ENCODE measurements at regions not wholly inside any gene's neighbourhood (a gene's known extent, or its start where the extent isn't known, plus 50 kb on each side); places are given as distances from the start of the nearest gene placed in this dataset.
A peak's percentile ranks its signal among the peaks of the same experiment; 100 is the strongest.
"Not testable (repeated sequence)": the region's sequence is repeated elsewhere in the genome, so short reads cannot be mapped to it uniquely, and the experiment has no call there.

GRCh38 chrX:45467537-45467936 is 266.9 kb upstream of the DIPK2B start:
- not testable (repeated sequence) for DNase-seq (ENCODE audit: low read depth in 2 of 3, low spot score in 2 of 3)

- not testable (repeated sequence) for DNase-seq (ENCODE audit: low read depth in 2 of 3, low spot score in 2 of 3)
These were observed 255.1 kb upstream of the DIPK2B start for GRCh38 chrX:45455732-45456131.

GRCh38 chrX:45454290-45454689 is 253.6 kb upstream of the DIPK2B start:
- no peak for DNase-seq (ENCODE audit: low read depth in 2 of 3, low spot score in 2 of 3)

- DNase-seq (ENCODE audit: low read depth in 2 of 3, low spot score in 2 of 3) = no peak
These were observed 249.3 kb upstream of the DIPK2B start for GRCh38 chrX:45449982-45450381.

- no peak for DNase-seq (ENCODE audit: low read depth in 2 of 3, low spot score in 2 of 3)
These were observed 247.3 kb upstream of the DIPK2B start for GRCh38 chrX:45447995-45448394.

GRCh38 chrX:45447331-45447730 is 246.7 kb upstream of the DIPK2B start:
- DNase-seq (ENCODE audit: low read depth in 2 of 3, low spot score in 2 of 3) = no peak

GRCh38 chrX:45445745-45446412 is 245.2 kb upstream of the DIPK2B start:
- DNase-seq (ENCODE audit: low read depth in 2 of 3, low spot score in 2 of 3) = peak in 2 of 3 donors; percentile 9 to 60

- no peak for DNase-seq (ENCODE audit: low read depth in 2 of 3, low spot score in 2 of 3)
These were observed 236.5 kb upstream of the DIPK2B start for GRCh38 chrX:45437186-45437585.

- no peak for DNase-seq (ENCODE audit: low read depth in 2 of 3, low spot score in 2 of 3)
These were observed 234.8 kb upstream of the DIPK2B start for GRCh38 chrX:45435481-45435880.

- DNase-seq (ENCODE audit: low read depth in 2 of 3, low spot score in 2 of 3) = no peak
These were observed 233.6 kb upstream of the DIPK2B start for GRCh38 chrX:45434231-45434630.

- DNase-seq (ENCODE audit: low read depth in 2 of 3, low spot score in 2 of 3) = no peak
These were observed 228.2 kb upstream of the DIPK2B start for GRCh38 chrX:45428831-45429230.

- DNase-seq (ENCODE audit: low read depth in 2 of 3, low spot score in 2 of 3) = no peak
These were observed 223.7 kb upstream of the DIPK2B start for GRCh38 chrX:45424326-45424725.

- no peak for DNase-seq (ENCODE audit: low read depth in 2 of 3, low spot score in 2 of 3)
These were observed 221.7 kb upstream of the DIPK2B start for GRCh38 chrX:45422216-45422925.

- no peak for DNase-seq (ENCODE audit: low read depth in 2 of 3, low spot score in 2 of 3)
These were observed 221.1 kb upstream of the DIPK2B start for GRCh38 chrX:45421806-45422205.

GRCh38 chrX:45404206-45404605 is 203.5 kb upstream of the DIPK2B start:
- no peak for DNase-seq (ENCODE audit: low read depth in 2 of 3, low spot score in 2 of 3)

GRCh38 chrX:45401923-45402322 is 201.2 kb upstream of the DIPK2B start:
- no peak for DNase-seq (ENCODE audit: low read depth in 2 of 3, low spot score in 2 of 3)

- DNase-seq (ENCODE audit: low read depth in 2 of 3, low spot score in 2 of 3) = not testable (repeated sequence)
These were observed 200.5 kb upstream of the DIPK2B start for GRCh38 chrX:45400951-45401725.

- DNase-seq (ENCODE audit: low read depth in 2 of 3, low spot score in 2 of 3) = no peak
These were observed 199.5 kb upstream of the DIPK2B start for GRCh38 chrX:45400027-45400779.

- no peak for DNase-seq (ENCODE audit: low read depth in 2 of 3, low spot score in 2 of 3)
These were observed 185.1 kb upstream of the DIPK2B start for GRCh38 chrX:45385757-45386156.

GRCh38 chrX:45381841-45382240 is 181.2 kb upstream of the DIPK2B start:
- no peak for DNase-seq (ENCODE audit: low read depth in 2 of 3, low spot score in 2 of 3)

- no peak for DNase-seq (ENCODE audit: low read depth in 2 of 3, low spot score in 2 of 3)
These were observed 180.7 kb upstream of the DIPK2B start for GRCh38 chrX:45381366-45381765.

Data from hematopoietic multipotent progenitor cell (in vitro differentiated cells).